Gastrocnemius medialis (tissue), 4 donors: ENCODE measurements at regions not wholly inside any gene's neighbourhood (a gene's known extent, or its start where the extent isn't known, plus 50 kb on each side); places are given as distances from the start of the nearest gene placed in this dataset.
"Not testable (repeated sequence)": the region's sequence is repeated elsewhere in the genome, so short reads cannot be mapped to it uniquely, and the experiment has no call there.

ENCODE experiments used
- POLR2A ChIP-seq, 2 donors: fragments of 450-650 bp; IDR thresholded peaks; one replicate each; pipeline ENCODE4 v1.6.1; 2017; ENCODE audit warnings: antibody characterized with exemption in 2 of 2, mild to moderate bottlenecking in 2 of 2, moderate library complexity in 2 of 2
- TF ChIP-seq, protein P1 (sequence below), 5 experiments: fragments of 450-650 bp in 3 of 5; fragments of 200-600 bp in 2 of 5; sonication (generic) in 2 of 5; IDR thresholded peaks in 4 of 5; conservative IDR thresholded peaks in 1 of 5; 1 replicate in 4 of 5; 2 replicates in 1 of 5; pipeline ENCODE4 v1.5.1; 2016 to 2019; ENCODE audit warnings: antibody characterized with exemption in 5 of 5, mild to moderate bottlenecking in 3 of 5, moderate library complexity in 3 of 5

DNA sequence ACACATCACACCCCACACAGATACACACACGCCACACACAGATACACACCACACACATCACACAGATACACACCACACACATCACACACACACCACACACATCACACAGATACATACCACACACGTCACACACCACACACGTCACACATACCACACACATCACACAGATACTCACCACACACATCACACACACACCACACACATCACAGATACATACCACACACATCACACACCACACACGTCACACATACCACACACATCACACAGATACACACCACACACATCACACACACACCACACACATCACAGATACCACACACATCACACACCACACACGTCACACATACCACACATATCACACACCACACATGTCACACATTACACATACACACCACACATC is 159.3 kb downstream of the NDUFA10 start:
- TF ChIP-seq, protein P1, sequence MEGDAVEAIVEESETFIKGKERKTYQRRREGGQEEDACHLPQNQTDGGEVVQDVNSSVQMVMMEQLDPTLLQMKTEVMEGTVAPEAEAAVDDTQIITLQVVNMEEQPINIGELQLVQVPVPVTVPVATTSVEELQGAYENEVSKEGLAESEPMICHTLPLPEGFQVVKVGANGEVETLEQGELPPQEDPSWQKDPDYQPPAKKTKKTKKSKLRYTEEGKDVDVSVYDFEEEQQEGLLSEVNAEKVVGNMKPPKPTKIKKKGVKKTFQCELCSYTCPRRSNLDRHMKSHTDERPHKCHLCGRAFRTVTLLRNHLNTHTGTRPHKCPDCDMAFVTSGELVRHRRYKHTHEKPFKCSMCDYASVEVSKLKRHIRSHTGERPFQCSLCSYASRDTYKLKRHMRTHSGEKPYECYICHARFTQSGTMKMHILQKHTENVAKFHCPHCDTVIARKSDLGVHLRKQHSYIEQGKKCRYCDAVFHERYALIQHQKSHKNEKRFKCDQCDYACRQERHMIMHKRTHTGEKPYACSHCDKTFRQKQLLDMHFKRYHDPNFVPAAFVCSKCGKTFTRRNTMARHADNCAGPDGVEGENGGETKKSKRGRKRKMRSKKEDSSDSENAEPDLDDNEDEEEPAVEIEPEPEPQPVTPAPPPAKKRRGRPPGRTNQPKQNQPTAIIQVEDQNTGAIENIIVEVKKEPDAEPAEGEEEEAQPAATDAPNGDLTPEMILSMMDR (IDR thresholded peaks at IDR 0.05 in 4 of 5, conservative IDR thresholded peaks at IDR 0.05 in 1 of 5) = not testable (repeated sequence)
- not testable (repeated sequence) for TF ChIP-seq POLR2A (IDR thresholded peaks at IDR 0.05)
